Psoas muscle (tissue), 7 donors: ENCODE measurements at regions not wholly inside any gene's neighbourhood (a gene's known extent, or its start where the extent isn't known, plus 50 kb on each side); places are given as distances from the start of the nearest gene placed in this dataset.

Source experiments
- ATAC-seq, 4 donors: fragments of 200-7000 bp; cut with Tn5 transposase; one replicate each; pipeline ENCODE4 v1.9.1; 2020; ENCODE audit warnings: moderate library complexity in 3 of 4, mild to moderate bottlenecking in 2 of 4
- DNase-seq, 2 donors: peaks; one replicate each; pipeline ENCODE4 v3.0.0-alpha.2; 2020
- H3K27ac ChIP-seq: fragments of 200-600 bp; one replicate; pipeline ENCODE4 v1.8.0; 2022
- H3K27me3 ChIP-seq, 3 donors: fragments of 200-600 bp in 1 of 3; one replicate each; pipeline versions ENCODE4 v1.6.1 to v1.8.0; 2013 to 2022; ENCODE audit warnings: low read length in 2 of 3, mild to moderate bottlenecking in 2 of 3, moderate library complexity in 1 of 3; ENCODE audit not compliant: insufficient read depth in 3 of 3
- H3K36me3 ChIP-seq, 2 donors: fragments of 200-600 bp in 1 of 2; one replicate each; pipeline versions ENCODE4 v1.6.1 to v1.8.0; 2013 to 2022; ENCODE audit warnings: low read depth in 1 of 2, mild to moderate bottlenecking in 1 of 2, moderate library complexity in 1 of 2; ENCODE audit not compliant: insufficient read depth in 1 of 2
- H3K4me1 ChIP-seq: fragments of 200-600 bp; one replicate; pipeline ENCODE4 v1.8.0; 2022
- H3K4me3 ChIP-seq: fragments of 200-600 bp; one replicate; pipeline ENCODE4 v1.8.0; 2022; ENCODE audit warnings: mild to moderate bottlenecking
- H3K9me3 ChIP-seq: fragments of 200-600 bp; one replicate; pipeline ENCODE4 v1.8.0; 2022
- CTCF ChIP-seq: fragments of 200-600 bp; IDR thresholded peaks from one replicate; pipeline ENCODE4 v1.8.0; 2022; ENCODE audit warnings: antibody characterized with exemption
- WGBS, 3 donors: extraction: QIAGEN DNeasy Blood & Tissue Kit; methylation state at CpG; one replicate each; pipeline versions ENCODE4 v1.1.6 to v1.1.7; 2013; 5-methylcytosine and 5-hydroxymethylcytosine counted together
- intact Hi-C, 2 donors: fragments of 100-400 bp; cut with DNase I; formaldehyde crosslinking; loops; one replicate each; pipeline versions ENCODE4 v1.11.0 to v1.14.2; 2022
- donor health status: healthy with polysubstance abuse.
- donor health status: DM: no; HTN: no; CAD: no; lungs with moderate emphysema.
- donor health status: Bipolar disorder and iron deficiency.
- donor health status: healthy.
- donor health status: DM: yes; HTN: yes; CAD: no.
- donor health status: DM: no; HTN: no; CAD: no.
- donor health status: DM: yes; HTN: yes; CAD: no.

GRCh38 chr2:185618625-185619024 lies 120.0 kb upstream of the FSIP2 start:
- intact Hi-C loops: no loop called here
- no peaks in the 10 kb centered on the region for H3K4me1 ChIP-seq
- TF ChIP-seq CTCF: no peak
- no peak for ATAC-seq
- H3K27ac ChIP-seq: no peak overlapping the region
- 25 to 33% (median 32%) methylated on average over 1 of the region's 1 CpG for WGBS, 3 donors
- H3K27me3 ChIP-seq: no peaks in the 10 kb centered on the region
- no peaks in the 10 kb centered on the region for H3K36me3 ChIP-seq
- no peak overlapping the region for H3K4me3 ChIP-seq
- no peak for DNase-seq
- H3K9me3 ChIP-seq: no peaks in the 10 kb centered on the region

- WGBS, 3 donors: 72 to 90% (median 76%) methylated on average over 1 of the region's 1 CpG
- no peak for ATAC-seq
- Histone ChIP-seq H3K27me3 (no peaks in the 10 kb centered on the region), H3K27ac (no peak overlapping the region), H3K4me1 (no peaks in the 10 kb centered on the region), H3K4me3 (no peak overlapping the region), H3K36me3 (no peaks in the 10 kb centered on the region), H3K9me3 (no peaks in the 10 kb centered on the region)
- intact Hi-C loops: no loop called here
- DNase-seq: no peak
- no peak for TF ChIP-seq CTCF
These were observed 113.0 kb upstream of the FSIP2 start for GRCh38 chr2:185625604-185626003.

- TF ChIP-seq CTCF: no peak
- ATAC-seq (no peak), DNase-seq (no peak)
- H3K9me3 ChIP-seq: no peaks in the 10 kb centered on the region
- H3K36me3 ChIP-seq: no peaks in the 10 kb centered on the region
- no peaks in the 10 kb centered on the region for H3K27me3 ChIP-seq
- 28 to 38% (median 31%) methylated on average over 4 to 5 of the region's 5 CpGs for WGBS, 3 donors
- intact Hi-C loops: no loop called here
- H3K27ac ChIP-seq: no peak overlapping the region
- H3K4me1 ChIP-seq: no peaks in the 10 kb centered on the region
- H3K4me3 ChIP-seq: no peak overlapping the region
These were observed 109.6 kb upstream of the FSIP2 start for GRCh38 chr2:185628985-185629384.

- no peaks in the 10 kb centered on the region for H3K36me3 ChIP-seq
- ATAC-seq (no peak), DNase-seq (no peak)
- H3K9me3 ChIP-seq: no peaks in the 10 kb centered on the region
- no peak for TF ChIP-seq CTCF
- no peaks in the 10 kb centered on the region for H3K27me3 ChIP-seq
- H3K27ac ChIP-seq: no peak overlapping the region
- H3K4me1 ChIP-seq: no peaks in the 10 kb centered on the region
- WGBS, 3 donors: 71 to 79% (median 76%) methylated on average over 2 of the region's 2 CpGs
- intact Hi-C loops: no loop called here
- no peak overlapping the region for H3K4me3 ChIP-seq
These were observed 105.0 kb upstream of the FSIP2 start for GRCh38 chr2:185633621-185634020.

- intact Hi-C loops: no loop called here
- Histone ChIP-seq H3K27ac (no peak overlapping the region), H3K27me3 (no peaks in the 10 kb centered on the region), H3K4me1 (no peaks in the 10 kb centered on the region), H3K36me3 (no peaks in the 10 kb centered on the region), H3K9me3 (no peaks in the 10 kb centered on the region), H3K4me3 (no peak overlapping the region)
- no peak for TF ChIP-seq CTCF
- no peak for ATAC-seq
- 16 to 36% (median 34%) methylated on average over 3 of the region's 3 CpGs for WGBS, 3 donors
- no peak for DNase-seq
These were observed 99.8 kb upstream of the FSIP2 start for GRCh38 chr2:185638771-185639170.
